H1 (cell line): ENCODE measurements at regions not wholly inside any gene's neighbourhood (a gene's known extent, or its start where the extent isn't known, plus 50 kb on each side); places are given as distances from the start of the nearest gene placed in this dataset.

Experiments
- CTCF ChIA-PET: fragments of 300-600 bp; sonication (Branson Sonifier 250); formaldehyde crosslinking; loops from one replicate; lab custom pipeline; 2021; ENCODE audit not compliant: partially characterized antibody; lab: Charles Lee
- POLR2A ChIA-PET: fragments of 300-600 bp; sonication (Branson Sonifier 250); formaldehyde crosslinking; loops from one replicate; lab custom pipeline; 2021; ENCODE audit warnings: inconsistent platforms; ENCODE audit not compliant: partially characterized antibody; lab: Charles Lee
- DNase-seq, 2 experiments: peaks; one replicate each; pipeline versions ENCODE4 v3.0.0 to v3.0.0-alpha.2; 2010 to 2022; ENCODE audit warnings: low spot score in 2 of 2, low read depth in 1 of 2, mixed read lengths in 1 of 2
- FAIRE-seq: peaks from 2 replicates; lab custom pipeline; 2011; peaks lifted over from hg19 to GRCh38; lab: Jason Lieb, UNC
- H2AFZ ChIP-seq: 2 replicates; pipeline ENCODE4 v1.8.1; 2012; ENCODE audit warnings: low read length, inconsistent platforms
- H2AK5ac ChIP-seq: 2 replicates; pipeline ENCODE4 v1.6.1; 2013; ENCODE audit warnings: low read depth, low read length
- H2BK120ac ChIP-seq: replicated peaks from 2 replicates; pipeline ENCODE3; 2013; ENCODE audit warnings: low read depth, low read length, inconsistent platforms
- H2BK12ac ChIP-seq: 2 replicates; pipeline ENCODE4 v1.6.1; 2013; ENCODE audit warnings: low read depth, low read length
- H2BK15ac ChIP-seq: 2 replicates; pipeline ENCODE4 v1.6.1; 2013; ENCODE audit warnings: low read length
- H2BK20ac ChIP-seq: 2 replicates; pipeline ENCODE4 v1.6.1; 2013; ENCODE audit warnings: low read length
- H2BK5ac ChIP-seq: 2 replicates; pipeline ENCODE4 v1.6.1; 2013; ENCODE audit warnings: low read depth, low read length
- H3K14ac ChIP-seq: 2 replicates; pipeline ENCODE4 v1.6.1; 2013; ENCODE audit warnings: inconsistent platforms; ENCODE audit not compliant: insufficient read length
- H3K18ac ChIP-seq: 2 replicates; pipeline ENCODE4 v1.6.1; 2013; ENCODE audit warnings: low read length; ENCODE audit errors: extremely low read depth
- H3K23ac ChIP-seq: 2 replicates; pipeline ENCODE4 v1.6.1; 2013; ENCODE audit warnings: inconsistent platforms; ENCODE audit not compliant: insufficient read length
- H3K23me2 ChIP-seq: 2 replicates; pipeline ENCODE4 v1.6.1; 2013; ENCODE audit warnings: low read depth, low read length
- H3K27ac ChIP-seq: 2 replicates; pipeline ENCODE4 v1.6.1; 2011; ENCODE audit warnings: low read depth, low read length, inconsistent platforms
- H3K27me3 ChIP-seq, 4 experiments: replicated peaks in 1 of 4; 1 replicate in 1 of 4; 2 replicates in 3 of 4; pipeline versions ENCODE4 v1.6.1 to v1.8.1; 2011 to 2013; ENCODE audit warnings: low read length in 3 of 4, mild to moderate bottlenecking in 3 of 4, inconsistent platforms in 2 of 4, mixed read lengths in 2 of 4, moderate library complexity in 1 of 4; ENCODE audit not compliant: control insufficient read depth in 3 of 4, insufficient read depth in 3 of 4; ENCODE audit errors: extremely low read depth in 1 of 4
- H3K36me3 ChIP-seq, 4 experiments: 2 replicates each; pipeline versions ENCODE4 v1.6.1 to v1.8.1; 2011 to 2013; ENCODE audit warnings: mild to moderate bottlenecking in 4 of 4, low read length in 3 of 4, moderate library complexity in 2 of 4, control low read depth in 1 of 4, inconsistent platforms in 1 of 4; ENCODE audit not compliant: insufficient read depth in 4 of 4, control insufficient read depth in 2 of 4
- H3K4ac ChIP-seq: replicated peaks from 2 replicates; pipeline ENCODE3; 2013; ENCODE audit warnings: low read length, low read depth, mixed read lengths, inconsistent platforms; ENCODE audit not compliant: insufficient read length
- H3K4me1 ChIP-seq, 4 experiments: replicated peaks in 1 of 4; 1 replicate in 1 of 4; 2 replicates in 3 of 4; pipeline versions ENCODE4 v1.6.1 to v1.8.1; 2011 to 2013; ENCODE audit warnings: low read length in 3 of 4, inconsistent platforms in 2 of 4, mixed read lengths in 1 of 4; ENCODE audit not compliant: insufficient read depth in 4 of 4, control insufficient read depth in 3 of 4
- H3K4me2 ChIP-seq, 2 experiments: 2 replicates each; pipeline versions ENCODE4 v1.6.1 to v1.8.1; 2011 to 2013; ENCODE audit warnings: low read depth in 2 of 2, low read length in 2 of 2, control low read depth in 1 of 2, inconsistent platforms in 1 of 2, mild to moderate bottlenecking in 1 of 2; ENCODE audit not compliant: insufficient read depth in 1 of 2
- H3K4me3 ChIP-seq, 4 experiments: fragments of 200-600, 300-600 bp in 1 of 4; sonication (generic), shearing (Covaris generic), sonication (Bioruptor Twin) in 1 of 4; 2 replicates each; pipeline versions ENCODE4 v1.5.1 to v1.8.1; 2011 to 2016; ENCODE audit warnings: low read length in 4 of 4, low read depth in 3 of 4, control low read depth in 2 of 4, inconsistent platforms in 2 of 4, mild to moderate bottlenecking in 2 of 4, mixed read lengths in 1 of 4, moderate library complexity in 1 of 4; ENCODE audit not compliant: insufficient read depth in 2 of 4; ENCODE audit errors: extremely low read depth in 1 of 4
- H3K56ac ChIP-seq: replicated peaks from 2 replicates; pipeline ENCODE3; 2013; ENCODE audit warnings: low read depth, mild to moderate bottlenecking, mixed read lengths, low read length, inconsistent platforms; ENCODE audit not compliant: insufficient read length
- H3K79me1 ChIP-seq: 2 replicates; pipeline ENCODE4 v1.6.1; 2013; ENCODE audit warnings: low read depth, low read length, control low read depth
- H3K79me2 ChIP-seq, 2 experiments: 2 replicates each; pipeline versions ENCODE4 v1.6.1 to v1.8.1; 2012 to 2013; ENCODE audit warnings: low read length in 2 of 2, mild to moderate bottlenecking in 2 of 2, inconsistent platforms in 1 of 2; ENCODE audit not compliant: insufficient read depth in 2 of 2, control insufficient read depth in 1 of 2
- H3K9ac ChIP-seq, 4 experiments: replicated peaks in 1 of 4; 1 replicate in 1 of 4; 2 replicates in 3 of 4; pipeline versions ENCODE4 v1.6.1 to v1.8.1; 2011 to 2013; ENCODE audit warnings: low read depth in 3 of 4, low read length in 3 of 4, control low read depth in 2 of 4, mild to moderate bottlenecking in 2 of 4, moderate library complexity in 2 of 4, inconsistent platforms in 1 of 4; ENCODE audit errors: extremely low read depth in 1 of 4
- H3K9me3 ChIP-seq, 2 experiments: 2 replicates each; pipeline versions ENCODE4 v1.6.1 to v1.8.1; 2012 to 2013; ENCODE audit warnings: mild to moderate bottlenecking in 2 of 2, moderate library complexity in 2 of 2, control low read depth in 1 of 2, inconsistent platforms in 1 of 2, low read depth in 1 of 2, low read length in 1 of 2, mixed read lengths in 1 of 2; ENCODE audit not compliant: insufficient read depth in 2 of 2
- H4K20me1 ChIP-seq, 2 experiments: replicated peaks in 1 of 2; 2 replicates each; pipeline versions ENCODE3 to v1.8.1; 2011 to 2013; ENCODE audit warnings: inconsistent platforms in 2 of 2, low read length in 2 of 2, mild to moderate bottlenecking in 1 of 2; ENCODE audit not compliant: insufficient read depth in 2 of 2, control insufficient read depth in 1 of 2
- H4K5ac ChIP-seq: 2 replicates; pipeline ENCODE4 v1.6.1; 2013; ENCODE audit warnings: low read length, low read depth, mixed read lengths, inconsistent platforms; ENCODE audit not compliant: insufficient read length
- H4K8ac ChIP-seq: 2 replicates; pipeline ENCODE4 v1.8.0; 2013; ENCODE audit warnings: mild to moderate bottlenecking, moderate library complexity, low read length, inconsistent platforms; ENCODE audit not compliant: insufficient read depth; ENCODE audit errors: extremely low read depth
- H4K91ac ChIP-seq: replicated peaks from 2 replicates; pipeline ENCODE3; 2013; ENCODE audit warnings: low read length, mixed read lengths, inconsistent platforms; ENCODE audit not compliant: insufficient read length
- BCL11A ChIP-seq, 2 experiments: IDR thresholded peaks; one replicate each; pipeline ENCODE4 v1.6.1; 2011; ENCODE audit warnings: low read depth in 2 of 2, low read length in 2 of 2, mild to moderate bottlenecking in 2 of 2
- EP300 ChIP-seq, 2 experiments: IDR thresholded peaks; 1 replicate in 1 of 2; 2 replicates in 1 of 2; pipeline ENCODE4 v1.6.1; 2011 to 2012; ENCODE audit warnings: low read depth in 2 of 2, low read length in 2 of 2, mild to moderate bottlenecking in 2 of 2, borderline replicate concordance in 1 of 2, inconsistent platforms in 1 of 2, moderate library complexity in 1 of 2
- KDM4A ChIP-seq: IDR thresholded peaks from one replicate; pipeline ENCODE4 v1.7.1; 2012; ENCODE audit warnings: low read depth, mild to moderate bottlenecking, moderate library complexity, low read length, inconsistent platforms; ENCODE audit not compliant: severe bottlenecking
- POU5F1 ChIP-seq: IDR thresholded peaks from 2 replicates; pipeline ENCODE4 v1.6.1; 2011; ENCODE audit warnings: low read depth, mild to moderate bottlenecking, low read length, moderate library complexity
- TEAD4 ChIP-seq: IDR thresholded peaks from 2 replicates; pipeline ENCODE4 v1.6.1; 2012; ENCODE audit warnings: low read depth, low read length, inconsistent platforms, mixed read lengths
- ZNF274 ChIP-seq: IDR thresholded peaks from 2 replicates; pipeline ENCODE4 v1.7.0; 2012; ENCODE audit warnings: low read length, borderline replicate concordance; ENCODE audit errors: extremely low read depth
- WGBS, 2 experiments: shearing (Covaris generic) in 1 of 2; methylation state at CpG; one replicate each; pipeline versions ENCODE4 v1.1.6 to v1.1.7; 2013 to 2015; ENCODE audit warnings: low lambda C conversion rate in 2 of 2, mixed read lengths in 2 of 2, inconsistent platforms in 1 of 2, low coverage in 1 of 2, missing lambda C conversion rate in 1 of 2; ENCODE audit not compliant: insufficient replicate concordance in 2 of 2, insufficient coverage in 1 of 2, insufficient read length in 1 of 2; ENCODE audit errors: extremely low coverage in 1 of 2, missing lambda C conversion rate in 1 of 2; 5-methylcytosine and 5-hydroxymethylcytosine counted together
- TF ChIP-seq, protein P1 (sequence below): IDR thresholded peaks from 2 replicates; pipeline ENCODE4 v1.6.1; 2011; ENCODE audit warnings: low read depth, mild to moderate bottlenecking, low read length; ENCODE audit not compliant: insufficient read depth

DNA sequence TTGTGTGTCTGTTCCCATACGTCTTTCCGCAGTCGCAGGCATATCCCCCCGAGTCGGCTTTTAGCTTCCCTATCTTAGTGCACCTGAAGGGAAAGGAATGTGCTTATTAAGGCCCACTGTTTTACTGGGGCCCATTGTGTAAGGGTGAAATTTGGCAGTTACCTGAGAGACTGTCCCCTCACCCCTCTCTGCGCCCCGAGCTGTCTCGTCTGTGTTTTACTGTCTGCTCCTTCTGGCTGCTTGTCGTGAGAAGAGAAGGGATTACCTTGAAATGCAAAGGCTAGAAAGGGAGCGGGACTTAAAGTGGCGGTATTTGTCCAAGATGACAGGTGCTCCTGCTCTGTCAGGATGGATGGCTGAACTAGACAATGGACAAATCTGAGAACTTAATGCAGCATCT lies 233.0 kb upstream of the POU1F1 start:
- H4K20me1 ChIP-seq: no peaks in the 10 kb centered on the region
- H2AFZ ChIP-seq: no peak overlapping the region
- TF ChIP-seq BCL11A (IDR thresholded peaks at IDR 0.05; ENCODE audit: low read depth in 2 of 2, low read length in 2 of 2) (no peak), TEAD4 (0 out of 2 replicates have a peak, but pooled peaks have one; percentile 16), KDM4A (no peak), ZNF274 (no peak), POU5F1 (no peak), EP300 (IDR thresholded peaks at IDR 0.05; ENCODE audit: borderline replicate concordance in 1 of 2, low read depth in 2 of 2, low read length in 2 of 2) (no peak)
- TF ChIP-seq, protein P1, sequence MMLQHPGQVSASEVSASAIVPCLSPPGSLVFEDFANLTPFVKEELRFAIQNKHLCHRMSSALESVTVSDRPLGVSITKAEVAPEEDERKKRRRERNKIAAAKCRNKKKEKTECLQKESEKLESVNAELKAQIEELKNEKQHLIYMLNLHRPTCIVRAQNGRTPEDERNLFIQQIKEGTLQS: no peak
- no peak overlapping the region for H3K4me3 ChIP-seq
- H3K9me3 ChIP-seq: no peaks in the 10 kb centered on the region
- H2BK120ac ChIP-seq: no peak overlapping the region
- H3K18ac ChIP-seq: no peak overlapping the region
- H4K91ac ChIP-seq: no peak overlapping the region
- DNase-seq (no peak), FAIRE-seq (no peak)
- H3K4ac ChIP-seq: no peak overlapping the region
- no peak overlapping the region for H2BK5ac ChIP-seq
- H4K5ac ChIP-seq: no peak overlapping the region
- 59% methylated on average over 11 of the region's 11 CpGs; no CpG with 5 or more reads in 1 of the 2 experiments for WGBS, 2 experiments
- no peak overlapping the region for H2BK20ac ChIP-seq
- H3K79me2 ChIP-seq: no peaks in the 10 kb centered on the region
- ChIA-PET CTCF (no interaction called here), POLR2A (no interaction called here)
- no peak overlapping the region for H2BK12ac ChIP-seq
- H3K9ac ChIP-seq: no peak overlapping the region
- no peaks in the 10 kb centered on the region for H3K23me2 ChIP-seq
- H2BK15ac ChIP-seq: no peak overlapping the region
- H3K4me2 ChIP-seq: peak overlapping the region; percentile 23 to 37; a peak in 1 of 4 replicates
- no peaks in the 10 kb centered on the region for H3K4me1 ChIP-seq
- H3K56ac ChIP-seq: no peak overlapping the region
- H3K36me3 ChIP-seq: no peaks in the 10 kb centered on the region
- no peak overlapping the region for H2AK5ac ChIP-seq
- no peaks in the 10 kb centered on the region for H3K27me3 ChIP-seq
- no peak overlapping the region for H3K23ac ChIP-seq
- H4K8ac ChIP-seq: no peak overlapping the region
- H3K79me1 ChIP-seq: no peaks in the 10 kb centered on the region
- H3K27ac ChIP-seq: no peak overlapping the region
- no peak overlapping the region for H3K14ac ChIP-seq
